H1 (cell line): ENCODE measurements at regions not wholly inside any gene's neighbourhood (a gene's known extent, or its start where the extent isn't known, plus 50 kb on each side); places are given as distances from the start of the nearest gene placed in this dataset.

ENCODE experiments used
- ATF3 ChIP-seq: IDR thresholded peaks from 2 replicates; pipeline ENCODE4 v1.6.1; 2011; ENCODE audit warnings: low read depth, mild to moderate bottlenecking, low read length; ENCODE audit not compliant: insufficient read depth
- BCL11A ChIP-seq, 2 experiments: IDR thresholded peaks; one replicate each; pipeline ENCODE4 v1.6.1; 2011; ENCODE audit warnings: low read depth in 2 of 2, low read length in 2 of 2, mild to moderate bottlenecking in 2 of 2
- BRCA1 ChIP-seq: IDR thresholded peaks from 2 replicates; pipeline ENCODE4 v1.6.1; 2012; ENCODE audit warnings: low read depth, low read length, improper control_type of control experiment
- CHD2 ChIP-seq: IDR thresholded peaks from 2 replicates; pipeline ENCODE4 v1.6.1; 2012; ENCODE audit warnings: low read length, improper control_type of control experiment
- CHD7 ChIP-seq: fragments of 300-600 bp; sonication (generic); IDR thresholded peaks from 2 replicates; pipeline ENCODE4 v1.7.1; 2012; ENCODE audit warnings: low read length, moderate library complexity, mild to moderate bottlenecking, inconsistent platforms; ENCODE audit not compliant: insufficient replicate concordance
- MAFK ChIP-seq: IDR thresholded peaks from 2 replicates; pipeline ENCODE4 v1.6.1; 2012; ENCODE audit warnings: low read depth, mild to moderate bottlenecking, improper control_type of control experiment, low read length
- MAX ChIP-seq: IDR thresholded peaks from 2 replicates; pipeline ENCODE4 v1.6.1; 2012; ENCODE audit warnings: inconsistent platforms
- RXRA ChIP-seq: IDR thresholded peaks from 2 replicates; pipeline ENCODE4 v1.6.1; 2011; ENCODE audit warnings: low read depth, mild to moderate bottlenecking, low read length, moderate library complexity; ENCODE audit not compliant: insufficient read depth
- SP1 ChIP-seq: IDR thresholded peaks from 2 replicates; pipeline ENCODE4 v1.6.1; 2011; ENCODE audit warnings: low read depth, low read length
- SP4 ChIP-seq: IDR thresholded peaks from 2 replicates; pipeline ENCODE4 v1.6.1; 2012; ENCODE audit warnings: low read length, inconsistent platforms

GRCh38 chr10:42997151-42997848 is 79.6 kb upstream of the RET start (continued):
- TF ChIP-seq CHD7 (no peak), SP4 (no peak), ATF3 (no peak), BRCA1 (no peak), MAX (no peak), SP1 (no peak), CHD2 (no peak), BCL11A (IDR thresholded peaks at IDR 0.05; ENCODE audit: low read depth in 2 of 2, low read length in 2 of 2) (no peak), RXRA (no peak), MAFK (no peak)
